ENCODE measurements at regions not wholly inside any gene's neighbourhood (a gene's known extent, or its start where the extent isn't known, plus 50 kb on each side); places are given as distances from the start of the nearest gene placed in this dataset.

- Histone ChIP-seq H3K27ac (ENCODE audit: low read length) (peak overlapping the region; percentile 97), H3K9ac (ENCODE audit: low read length) (peak overlapping the region; percentile 86), H3K4me1 (ENCODE audit: insufficient read depth, low read length) (peaks cover 67% of the 10 kb centered on the region), H3K9me2 (replicated peaks; ENCODE audit: low read length) (no peaks in the 10 kb centered on the region), H3K9me3 (ENCODE audit: low read length) (no peaks in the 10 kb centered on the region), H4K20me1 (ENCODE audit: low read length) (no peaks in the 10 kb centered on the region), H3K4me3 (ENCODE audit: low read length) (peak overlapping the region; percentile 4; the same call in 1 of the 2 replicates), H3K79me2 (ENCODE audit: low read length) (peaks cover 6% of the 10 kb centered on the region), H3F3A (ENCODE audit: low read length, unreplicated experiment) (peaks cover 5% of the 10 kb centered on the region), H3K27me3 (ENCODE audit: low read length) (no peaks in the 10 kb centered on the region), H3K36me3 (ENCODE audit: low read depth, low read length) (no peaks in the 10 kb centered on the region), H2AFZ (ENCODE audit: low read length) (no peak overlapping the region), H3K4me2 (ENCODE audit: low read length) (peak overlapping the region; percentile 62)
- POLR2A ChIA-PET (ENCODE audit: unreplicated experiment) = interaction anchor here (0.6 to 0.9 kb wide), 4 partner anchors 36 to 223 kb away, joined by 3 to 6 read pairs (median 4); no protein-coding TSS in a partner anchor
- CTCF ChIA-PET = interaction anchor here (1.0 kb wide), 2 partner anchors 55 to 71 kb away, joined by 3 to 5 read pairs; no protein-coding TSS in a partner anchor
- DNase-seq (no peak), ATAC-seq (no peak)
- BruUV-seq (replicated peaks) = no TSS peak
- TF ChIP-seq, protein P1, sequence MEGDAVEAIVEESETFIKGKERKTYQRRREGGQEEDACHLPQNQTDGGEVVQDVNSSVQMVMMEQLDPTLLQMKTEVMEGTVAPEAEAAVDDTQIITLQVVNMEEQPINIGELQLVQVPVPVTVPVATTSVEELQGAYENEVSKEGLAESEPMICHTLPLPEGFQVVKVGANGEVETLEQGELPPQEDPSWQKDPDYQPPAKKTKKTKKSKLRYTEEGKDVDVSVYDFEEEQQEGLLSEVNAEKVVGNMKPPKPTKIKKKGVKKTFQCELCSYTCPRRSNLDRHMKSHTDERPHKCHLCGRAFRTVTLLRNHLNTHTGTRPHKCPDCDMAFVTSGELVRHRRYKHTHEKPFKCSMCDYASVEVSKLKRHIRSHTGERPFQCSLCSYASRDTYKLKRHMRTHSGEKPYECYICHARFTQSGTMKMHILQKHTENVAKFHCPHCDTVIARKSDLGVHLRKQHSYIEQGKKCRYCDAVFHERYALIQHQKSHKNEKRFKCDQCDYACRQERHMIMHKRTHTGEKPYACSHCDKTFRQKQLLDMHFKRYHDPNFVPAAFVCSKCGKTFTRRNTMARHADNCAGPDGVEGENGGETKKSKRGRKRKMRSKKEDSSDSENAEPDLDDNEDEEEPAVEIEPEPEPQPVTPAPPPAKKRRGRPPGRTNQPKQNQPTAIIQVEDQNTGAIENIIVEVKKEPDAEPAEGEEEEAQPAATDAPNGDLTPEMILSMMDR (conservative IDR thresholded peaks at IDR 0.05; ENCODE audit: low read depth, low read length) = no peak
- no peak for TF ChIP-seq EZH2phosphoT487 (IDR thresholded peaks at IDR 0.05; ENCODE audit: borderline replicate concordance, low read length)
- TF ChIP-seq EZH2 (IDR thresholded peaks at IDR 0.05; ENCODE audit: low read length, unreplicated experiment) = no peak
- intact Hi-C loops (cut with micrococcal nuclease) = no loop called here
These were observed 54.8 kb upstream of the FUT8 start for GRCh38 chr14:65357689-65358088.

DNA sequence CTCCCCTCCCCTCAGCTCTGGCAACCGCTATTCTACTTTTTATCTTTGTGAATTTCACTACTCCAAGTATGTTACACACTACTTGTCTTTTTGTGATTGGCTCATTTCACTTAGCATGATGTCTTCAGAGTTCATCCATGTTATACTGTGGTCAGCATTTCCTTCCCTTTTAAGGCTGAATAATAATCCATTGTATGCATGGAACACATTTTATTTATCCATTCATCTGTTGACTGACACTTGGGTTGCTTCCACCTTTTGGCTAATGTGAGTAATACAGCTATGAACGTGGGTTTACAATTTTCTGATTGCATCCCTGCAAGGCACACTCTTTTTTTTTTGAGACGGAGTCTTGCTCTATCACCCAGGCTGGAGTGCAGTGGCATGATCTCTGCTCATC lies 53.0 kb upstream of the FUT8 start:
- Histone ChIP-seq H3K9me2 (replicated peaks; ENCODE audit: low read length) (no peaks in the 10 kb centered on the region), H3K4me3 (ENCODE audit: low read length) (no peak overlapping the region), H3F3A (ENCODE audit: low read length, unreplicated experiment) (peaks cover 5% of the 10 kb centered on the region), H2AFZ (ENCODE audit: low read length) (peak overlapping the region; percentile 45), H3K79me2 (ENCODE audit: low read length) (peaks cover 6% of the 10 kb centered on the region), H3K9ac (ENCODE audit: low read length) (no peak overlapping the region), H3K9me3 (ENCODE audit: low read length) (no peaks in the 10 kb centered on the region), H4K20me1 (ENCODE audit: low read length) (no peaks in the 10 kb centered on the region), H3K36me3 (ENCODE audit: low read depth, low read length) (no peaks in the 10 kb centered on the region), H3K4me2 (ENCODE audit: low read length) (0 out of 2 replicates have a peak overlapping the region, but pooled peaks have one; percentile 15), H3K4me1 (ENCODE audit: insufficient read depth, low read length) (peaks cover 49% of the 10 kb centered on the region), H3K27ac (ENCODE audit: low read length) (peak overlapping the region; percentile 46), H3K27me3 (ENCODE audit: low read length) (no peaks in the 10 kb centered on the region)
- TF ChIP-seq, protein P1 (conservative IDR thresholded peaks at IDR 0.05; ENCODE audit: low read depth, low read length) = peak; percentile 56
- TF ChIP-seq EZH2 (IDR thresholded peaks at IDR 0.05; ENCODE audit: low read length, unreplicated experiment) (no peak), EZH2phosphoT487 (IDR thresholded peaks at IDR 0.05; ENCODE audit: borderline replicate concordance, low read length) (no peak)
- DNase-seq (peak; percentile 82), ATAC-seq (peak; percentile 6)
- intact Hi-C loops (cut with micrococcal nuclease) = loop anchor here (1.0 kb wide), 1 partner anchor 137 kb away; no protein-coding TSS in a partner anchor
- no TSS peak for BruUV-seq (replicated peaks)
- ChIA-PET POLR2A (ENCODE audit: unreplicated experiment) (interaction anchor here (0.5 to 1.3 kb wide), 5 partner anchors 18 to 993 kb away, joined by 5 to 11 read pairs (median 6); partner anchors contain the start of gene MTHFD1), CTCF (interaction anchor here (0.5 to 1.2 kb wide), 11 partner anchors 8 to 1878 kb away, joined by 3 to 6 read pairs (median 4); partner anchors contain the start of gene MAX)
